ENCODE measurements at regions not wholly inside any gene's neighbourhood (a gene's known extent, or its start where the extent isn't known, plus 50 kb on each side); places are given as distances from the start of the nearest gene placed in this dataset.

- TF ChIP-seq CTCF (IDR thresholded peaks at IDR 0.05; ENCODE audit: low read length) (no peak), EZH2 (IDR thresholded peaks at IDR 0.05; ENCODE audit: borderline replicate concordance, low read length) (no peak)
Observed at GRCh38 chr2:100752628-100753333, 67.2 kb upstream of the NPAS2 start.

Data from OCI-LY1 (cell line).